Suprapubic skin (tissue), 4 donors: ENCODE measurements at regions not wholly inside any gene's neighbourhood (a gene's known extent, or its start where the extent isn't known, plus 50 kb on each side); places are given as distances from the start of the nearest gene placed in this dataset.

Experiments used
- CTCF ChIP-seq, 2 donors: fragments of 200-600 bp in 1 of 2; fragments of 450-650 bp in 1 of 2; sonication (generic) in 1 of 2; IDR thresholded peaks; one replicate each; pipeline ENCODE4 v1.5.1; 2016 to 2019; ENCODE audit warnings: antibody characterized with exemption in 2 of 2, mild to moderate bottlenecking in 1 of 2, moderate library complexity in 1 of 2
- EP300 ChIP-seq: sonication (generic); formaldehyde crosslinking; IDR thresholded peaks from one replicate; pipeline ENCODE4 v1.6.1; 2017; ENCODE audit warnings: antibody characterized with exemption
- POLR2A ChIP-seq, 2 donors: fragments of 450-650 bp; IDR thresholded peaks; one replicate each; pipeline ENCODE4 v1.6.1; 2017; ENCODE audit warnings: antibody characterized with exemption in 2 of 2, mild to moderate bottlenecking in 2 of 2, moderate library complexity in 2 of 2
- POLR2AphosphoS5 ChIP-seq, 3 donors: sonication (generic); formaldehyde crosslinking; IDR thresholded peaks; one replicate each; pipeline ENCODE4 v1.6.1; 2017; ENCODE audit warnings: antibody characterized with exemption in 3 of 3

- TF ChIP-seq POLR2AphosphoS5 (IDR thresholded peaks at IDR 0.05) (no peak), CTCF (IDR thresholded peaks at IDR 0.05) (no peak), POLR2A (IDR thresholded peaks at IDR 0.05) (no peak), EP300 (no peak)
Measured at GRCh38 chr16:87206646-87207451, 110.3 kb downstream of the C16orf95 start.
